ENCODE measurements at regions not wholly inside any gene's neighbourhood (a gene's known extent, or its start where the extent isn't known, plus 50 kb on each side); places are given as distances from the start of the nearest gene placed in this dataset.

- TF ChIP-seq CTCF (IDR thresholded peaks at IDR 0.05): no peak
- no peak for TF ChIP-seq POLR2AphosphoS5 (IDR thresholded peaks at IDR 0.05; ENCODE audit: low read depth, low read length)
- no peak for TF ChIP-seq REST (IDR thresholded peaks at IDR 0.05; ENCODE audit: insufficient read depth in 1 of 2, low read depth in 2 of 2, low read length in 1 of 2)
- TF ChIP-seq SIN3A (IDR thresholded peaks at IDR 0.05; ENCODE audit: borderline replicate concordance, insufficient read depth, low read depth, low read length): no peak
These were observed 136.1 kb upstream of the JUN start for GRCh38 chr1:58919959-58920321.
